HL-60 (cell line): ENCODE measurements at regions not wholly inside any gene's neighbourhood (a gene's known extent, or its start where the extent isn't known, plus 50 kb on each side); places are given as distances from the start of the nearest gene placed in this dataset.

Experiments used
- DNase-seq, 2 experiments: peaks; one replicate each; pipeline ENCODE4 v3.0.0-alpha.2; 2010 to 2020; ENCODE audit warnings: low read depth in 1 of 2, low spot score in 1 of 2
- H3K27ac ChIP-seq: fragments of 250-450 bp; sonication (Bioruptor Pico); replicated peaks from 2 replicates; pipeline ENCODE4 v1.5.1; 2020; ENCODE audit warnings: mild to moderate bottlenecking, moderate library complexity
- H3K27me3 ChIP-seq: fragments of 250-450 bp; sonication (Bioruptor Pico); 2 replicates; pipeline ENCODE4 v1.5.1; 2021; ENCODE audit warnings: mild to moderate bottlenecking, moderate library complexity; ENCODE audit not compliant: insufficient read depth, poor library complexity, severe bottlenecking
- H3K4me3 ChIP-seq: replicated peaks from 2 replicates; pipeline ENCODE4 v1.5.1; 2011; ENCODE audit warnings: mild to moderate bottlenecking, control low read depth, low read length; ENCODE audit not compliant: insufficient read depth
- CTCF ChIP-seq: IDR thresholded peaks from one replicate; pipeline ENCODE4 v1.5.1; 2011; ENCODE audit warnings: low read length, control low read depth, inconsistent platforms; ENCODE audit not compliant: insufficient read depth
- GABPA ChIP-seq: IDR thresholded peaks from 2 replicates; pipeline ENCODE4 v1.6.1; 2012; ENCODE audit warnings: low read depth
- POLR2AphosphoS5 ChIP-seq: IDR thresholded peaks from 2 replicates; pipeline ENCODE4 v1.6.1; 2012; ENCODE audit warnings: low read depth
- REST ChIP-seq: IDR thresholded peaks from 2 replicates; pipeline ENCODE4 v1.6.1; 2012; ENCODE audit warnings: low read depth; ENCODE audit not compliant: insufficient replicate concordance
- SPI1 ChIP-seq: IDR thresholded peaks from 2 replicates; pipeline ENCODE4 v1.6.1; 2012; ENCODE audit warnings: low read depth, mild to moderate bottlenecking, borderline replicate concordance

- Histone ChIP-seq H3K27ac (no peak overlapping the region), H3K27me3 (no peaks in the 10 kb centered on the region), H3K4me3 (no peak overlapping the region)
- DNase-seq = no peak
- TF ChIP-seq REST (no peak), SPI1 (no peak), GABPA (no peak), POLR2AphosphoS5 (no peak), CTCF (no peak)
Observed at GRCh38 chr6:163651915-163652668, 237.6 kb downstream of the QKI start.

DNA sequence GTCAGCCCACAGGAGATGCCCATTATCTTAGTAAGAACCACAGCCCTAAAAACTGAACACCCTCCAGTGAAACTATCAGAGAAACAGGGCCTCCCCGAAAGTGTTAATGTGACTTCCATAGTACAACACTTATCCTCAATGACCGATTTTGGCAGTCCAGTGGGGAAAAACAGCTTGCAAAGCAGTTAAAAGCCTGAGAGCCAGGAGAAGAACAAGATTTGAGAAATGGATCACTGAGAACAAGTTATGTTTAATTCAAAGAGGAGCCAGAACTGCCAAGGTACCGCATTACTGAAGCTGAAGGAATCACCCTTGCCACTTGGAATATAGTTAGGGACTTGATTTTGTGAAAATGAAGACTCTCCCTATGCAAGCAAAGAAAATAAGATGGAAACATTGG is 236.9 kb downstream of the QKI start:
- H3K27me3 ChIP-seq = no peaks in the 10 kb centered on the region
- TF ChIP-seq REST = no peak
- no peak for TF ChIP-seq GABPA
- no peak for TF ChIP-seq POLR2AphosphoS5
- TF ChIP-seq SPI1 = no peak
- no peak for TF ChIP-seq CTCF
- H3K4me3 ChIP-seq = no peak overlapping the region
- no peak overlapping the region for H3K27ac ChIP-seq
- DNase-seq = no peak

GRCh38 chr6:163648868-163649267 is 234.3 kb downstream of the QKI start:
- Histone ChIP-seq H3K4me3 (no peak overlapping the region), H3K27me3 (no peaks in the 10 kb centered on the region), H3K27ac (no peak overlapping the region)
- DNase-seq = no peak
- no peak for TF ChIP-seq GABPA
- TF ChIP-seq SPI1 = no peak
- TF ChIP-seq REST = no peak
- no peak for TF ChIP-seq POLR2AphosphoS5
- TF ChIP-seq CTCF = no peak
